GM23338 (cell line): ENCODE measurements at regions not wholly inside any gene's neighbourhood (a gene's known extent, or its start where the extent isn't known, plus 50 kb on each side); places are given as distances from the start of the nearest gene placed in this dataset.
A peak's percentile ranks its signal among the peaks of the same experiment; 100 is the strongest.

Experiments
- ATAC-seq: fragments of 200-7000 bp; cut with Tn5 transposase; 3 replicates; pipeline ENCODE4 v1.9.1; 2020
- DNase-seq: peaks from one replicate; pipeline ENCODE4 v3.0.0-alpha.2; 2015; ENCODE audit warnings: low spot score
- H2AFZ ChIP-seq: fragments of 200-600 bp; sonication (generic); 2 replicates; pipeline ENCODE4 v1.8.0; 2016; ENCODE audit warnings: antibody characterized with exemption, mild to moderate bottlenecking, moderate library complexity
- H3F3A ChIP-seq: fragments of 200-600 bp; sonication (generic); replicated peaks from 2 replicates; pipeline ENCODE4 v1.8.0; 2017; ENCODE audit warnings: antibody characterized with exemption, mixed run types, low read depth
- H3K27ac ChIP-seq: fragments of 200-600 bp; sonication (generic); 2 replicates; pipeline ENCODE4 v1.6.1; 2016; ENCODE audit warnings: low read depth
- H3K27me3 ChIP-seq: fragments of 200-600 bp; sonication (generic); 2 replicates; pipeline ENCODE4 v1.8.0; 2016; ENCODE audit warnings: mild to moderate bottlenecking, mixed run types, moderate library complexity; ENCODE audit not compliant: insufficient read depth
- H3K36me3 ChIP-seq: fragments of 200-600 bp; sonication (generic); 2 replicates; pipeline ENCODE4 v1.8.0; 2016; ENCODE audit warnings: mild to moderate bottlenecking; ENCODE audit not compliant: insufficient read depth
- H3K4me1 ChIP-seq: fragments of 200-600 bp; sonication (generic); 2 replicates; pipeline ENCODE4 v1.8.0; 2016; ENCODE audit warnings: mild to moderate bottlenecking, moderate library complexity; ENCODE audit not compliant: insufficient read depth
- H3K4me2 ChIP-seq: fragments of 200-600 bp; sonication (generic); 2 replicates; pipeline ENCODE4 v1.7.1; 2017; ENCODE audit warnings: mixed run types
- H3K4me3 ChIP-seq: fragments of 200-600 bp; sonication (generic); 2 replicates; pipeline ENCODE4 v1.6.1; 2016; ENCODE audit warnings: mixed run types
- H3K79me2 ChIP-seq: fragments of 200-600 bp; sonication (generic); replicated peaks from 2 replicates; pipeline ENCODE4 v1.8.0; 2017; ENCODE audit warnings: mild to moderate bottlenecking; ENCODE audit not compliant: insufficient read depth
- H3K9me2 ChIP-seq: fragments of 200-600 bp; sonication (generic); 2 replicates; pipeline ENCODE4 v1.8.0; 2017; ENCODE audit not compliant: insufficient read depth
- H4K20me1 ChIP-seq: fragments of 200-600 bp; sonication (generic); replicated peaks from 2 replicates; pipeline ENCODE4 v1.8.0; 2017; ENCODE audit warnings: mild to moderate bottlenecking; ENCODE audit not compliant: insufficient read depth
- H3K27ac Mint-ChIP-seq: 2 replicates; pipeline ENCODE4 v1.8.0; 2020; ENCODE audit warnings: inconsistent platforms, mild to moderate bottlenecking, moderate library complexity, mixed read lengths
- H3K27me3 Mint-ChIP-seq: 3 replicates; pipeline ENCODE4 v1.8.0; 2022; ENCODE audit warnings: low read depth, mild to moderate bottlenecking, moderate library complexity, mixed read lengths, inconsistent platforms; ENCODE audit not compliant: insufficient read depth, poor library complexity
- H3K36me3 Mint-ChIP-seq: 3 replicates; pipeline ENCODE4 v1.8.0; 2021; ENCODE audit warnings: low read depth, mild to moderate bottlenecking, inconsistent platforms, moderate library complexity, mixed read lengths
- H3K4me1 Mint-ChIP-seq: 3 replicates; pipeline ENCODE4 v1.8.0; 2020; ENCODE audit warnings: mild to moderate bottlenecking, inconsistent platforms, mixed read lengths
- H3K4me3 Mint-ChIP-seq: 3 replicates; pipeline ENCODE4 v1.8.0; 2021; ENCODE audit warnings: moderate library complexity, mild to moderate bottlenecking, inconsistent platforms, mixed read lengths
- H3K9me3 Mint-ChIP-seq: 3 replicates; pipeline ENCODE4 v1.8.0; 2020; ENCODE audit warnings: moderate library complexity, mild to moderate bottlenecking, inconsistent platforms, mixed read lengths
- CREB1 ChIP-seq: fragments of 250-450 bp; sonication (Bioruptor Pico); IDR thresholded peaks from 2 replicates; pipeline ENCODE4 v1.5.0; 2020; ENCODE audit warnings: low read depth, mild to moderate bottlenecking, moderate library complexity
- EZH2 ChIP-seq: fragments of 200-600 bp; sonication (generic); IDR thresholded peaks from one replicate; pipeline ENCODE4 v1.8.0; 2017; ENCODE audit warnings: antibody characterized with exemption, mild to moderate bottlenecking, low read depth; ENCODE audit not compliant: unreplicated experiment
- EZH2phosphoT487 ChIP-seq: fragments of 200-600 bp; sonication (generic); IDR thresholded peaks from one replicate; pipeline ENCODE4 v1.8.1; 2018; ENCODE audit warnings: antibody characterized with exemption; ENCODE audit not compliant: unreplicated experiment
- NANOG ChIP-seq: IDR thresholded peaks from 2 replicates; pipeline ENCODE4 v1.6.1; 2016; ENCODE audit warnings: antibody characterized with exemption, borderline replicate concordance
- POLR2AphosphoS5 ChIP-seq: IDR thresholded peaks from 2 replicates; pipeline ENCODE4 v1.6.1; 2016; ENCODE audit warnings: antibody characterized with exemption, low read depth
- STAT1 ChIP-seq: IDR thresholded peaks from one replicate; pipeline ENCODE4 v1.6.1; 2016; ENCODE audit warnings: antibody characterized with exemption; ENCODE audit not compliant: unreplicated experiment
- ZNF114 ChIP-seq: fragments of 250-450 bp; sonication (Bioruptor Pico); IDR thresholded peaks from 2 replicates; pipeline ENCODE4 v1.5.0; 2020; ENCODE audit warnings: mild to moderate bottlenecking, moderate library complexity
- ZNF331 ChIP-seq: fragments of 250-450 bp; sonication (Bioruptor Pico); IDR thresholded peaks from 2 replicates; pipeline ENCODE4 v1.5.0; 2020; ENCODE audit warnings: low read depth, mild to moderate bottlenecking, moderate library complexity
- ZNF462 ChIP-seq: fragments of 250-450 bp; sonication (Bioruptor Pico); IDR thresholded peaks from 2 replicates; pipeline ENCODE4 v1.5.0; 2020; ENCODE audit warnings: mild to moderate bottlenecking, moderate library complexity
- TF ChIP-seq, protein P1 (sequence below), 2 experiments: fragments of 200-600 bp in 1 of 2; sonication (generic) in 1 of 2; conservative IDR thresholded peaks; 2 replicates each; pipeline versions ENCODE4 v1.5.1 to v1.6.1; 2016 to 2017; ENCODE audit warnings: antibody characterized with exemption in 2 of 2, low read depth in 2 of 2, mild to moderate bottlenecking in 2 of 2, moderate library complexity in 1 of 2

- no peak overlapping the region for H3K4me3 Mint-ChIP-seq
- H3K36me3 ChIP-seq: no peaks in the 10 kb centered on the region
- peaks cover 12% of the 10 kb centered on the region; the same call in 1 of the 2 replicates for H3K4me1 ChIP-seq
- H3K27ac ChIP-seq: no peak overlapping the region
- peaks cover 3% of the 10 kb centered on the region; the same call in 1 of the 3 replicates for H3K9me3 Mint-ChIP-seq
- no peaks in the 10 kb centered on the region for H3K27me3 Mint-ChIP-seq
- H3K4me1 Mint-ChIP-seq: peaks cover 12% of the 10 kb centered on the region; the same call in 2 of the 3 replicates
- H3F3A ChIP-seq: no peaks in the 10 kb centered on the region
- H4K20me1 ChIP-seq: no peaks in the 10 kb centered on the region
- H3K36me3 Mint-ChIP-seq: no peaks in the 10 kb centered on the region; the same call in 2 of the 3 replicates
- no peak overlapping the region for H2AFZ ChIP-seq
- no peak overlapping the region for H3K4me3 ChIP-seq
- TF ChIP-seq NANOG (no peak), CREB1 (no peak)
- TF ChIP-seq, protein P1, sequence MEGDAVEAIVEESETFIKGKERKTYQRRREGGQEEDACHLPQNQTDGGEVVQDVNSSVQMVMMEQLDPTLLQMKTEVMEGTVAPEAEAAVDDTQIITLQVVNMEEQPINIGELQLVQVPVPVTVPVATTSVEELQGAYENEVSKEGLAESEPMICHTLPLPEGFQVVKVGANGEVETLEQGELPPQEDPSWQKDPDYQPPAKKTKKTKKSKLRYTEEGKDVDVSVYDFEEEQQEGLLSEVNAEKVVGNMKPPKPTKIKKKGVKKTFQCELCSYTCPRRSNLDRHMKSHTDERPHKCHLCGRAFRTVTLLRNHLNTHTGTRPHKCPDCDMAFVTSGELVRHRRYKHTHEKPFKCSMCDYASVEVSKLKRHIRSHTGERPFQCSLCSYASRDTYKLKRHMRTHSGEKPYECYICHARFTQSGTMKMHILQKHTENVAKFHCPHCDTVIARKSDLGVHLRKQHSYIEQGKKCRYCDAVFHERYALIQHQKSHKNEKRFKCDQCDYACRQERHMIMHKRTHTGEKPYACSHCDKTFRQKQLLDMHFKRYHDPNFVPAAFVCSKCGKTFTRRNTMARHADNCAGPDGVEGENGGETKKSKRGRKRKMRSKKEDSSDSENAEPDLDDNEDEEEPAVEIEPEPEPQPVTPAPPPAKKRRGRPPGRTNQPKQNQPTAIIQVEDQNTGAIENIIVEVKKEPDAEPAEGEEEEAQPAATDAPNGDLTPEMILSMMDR (conservative IDR thresholded peaks at IDR 0.05; ENCODE audit: low read depth in 2 of 2): peak; percentile 59 to 73
- no peaks in the 10 kb centered on the region for H3K79me2 ChIP-seq
- H3K27ac Mint-ChIP-seq: no peak overlapping the region
- H3K9me2 ChIP-seq: no peaks in the 10 kb centered on the region
- ATAC-seq (no peak), DNase-seq (peak; percentile 46)
- H3K4me2 ChIP-seq: no peak overlapping the region
- H3K27me3 ChIP-seq: no peaks in the 10 kb centered on the region
Observed at GRCh38 chr5:15183520-15183919, 311.9 kb upstream of the ANKH start.

DNA sequence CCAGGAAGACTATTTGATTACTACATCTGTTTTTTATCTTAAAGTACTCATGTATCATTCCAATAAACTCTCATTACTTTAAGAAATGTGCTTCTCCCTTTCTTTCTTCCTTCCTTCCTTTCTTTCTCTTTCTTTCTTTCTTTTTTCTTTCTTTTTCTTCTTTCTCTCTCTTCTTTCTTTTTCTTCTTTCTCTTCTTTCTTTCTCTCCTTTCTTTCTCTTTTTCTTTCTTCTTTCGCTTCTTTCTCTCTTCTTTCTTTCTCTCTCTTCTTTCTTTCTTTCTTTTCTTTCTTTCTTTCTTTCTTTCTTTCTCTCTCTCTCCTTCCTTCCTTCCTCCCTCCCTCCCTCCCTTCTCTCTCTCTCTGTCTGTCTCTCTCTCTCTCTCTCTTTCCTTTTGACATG, 298.6 kb upstream of the ANKH start:
- no peak overlapping the region for H3K27ac Mint-ChIP-seq
- H3F3A ChIP-seq: no peaks in the 10 kb centered on the region
- ATAC-seq (no peak), DNase-seq (no peak)
- H3K9me3 Mint-ChIP-seq: peaks cover 6% of the 10 kb centered on the region; the same call in 2 of the 3 replicates
- no peak overlapping the region for H3K27ac ChIP-seq
- no peak overlapping the region for H3K4me2 ChIP-seq
- no peaks in the 10 kb centered on the region for H4K20me1 ChIP-seq
- H3K4me3 ChIP-seq: no peak overlapping the region
- H3K9me2 ChIP-seq: peaks cover 19% of the 10 kb centered on the region; the same call in 1 of the 2 replicates
- no peaks in the 10 kb centered on the region for H3K4me1 Mint-ChIP-seq
- no peaks in the 10 kb centered on the region; the same call in 2 of the 3 replicates for H3K36me3 Mint-ChIP-seq
- no peak overlapping the region for H3K4me3 Mint-ChIP-seq
- no peaks in the 10 kb centered on the region for H3K27me3 Mint-ChIP-seq
- H3K79me2 ChIP-seq: no peaks in the 10 kb centered on the region
- H2AFZ ChIP-seq: no peak overlapping the region
- H3K36me3 ChIP-seq: no peaks in the 10 kb centered on the region
- no peaks in the 10 kb centered on the region for H3K4me1 ChIP-seq
- H3K27me3 ChIP-seq: no peaks in the 10 kb centered on the region
- TF ChIP-seq EZH2phosphoT487: no peak
- no peak for TF ChIP-seq ZNF114
- no peak for TF ChIP-seq EZH2
- TF ChIP-seq ZNF331 (CRISPR knock-in tag): no peak
- no peak for TF ChIP-seq ZNF462 (CRISPR knock-in tag)
- TF ChIP-seq NANOG: no peak
- TF ChIP-seq, protein P1 (conservative IDR thresholded peaks at IDR 0.05; ENCODE audit: low read depth in 2 of 2): no peak
- no peak for TF ChIP-seq STAT1
- no peak for TF ChIP-seq POLR2AphosphoS5
